ENCODE measurements at regions not wholly inside any gene's neighbourhood (a gene's known extent, or its start where the extent isn't known, plus 50 kb on each side); places are given as distances from the start of the nearest gene placed in this dataset.

DNA sequence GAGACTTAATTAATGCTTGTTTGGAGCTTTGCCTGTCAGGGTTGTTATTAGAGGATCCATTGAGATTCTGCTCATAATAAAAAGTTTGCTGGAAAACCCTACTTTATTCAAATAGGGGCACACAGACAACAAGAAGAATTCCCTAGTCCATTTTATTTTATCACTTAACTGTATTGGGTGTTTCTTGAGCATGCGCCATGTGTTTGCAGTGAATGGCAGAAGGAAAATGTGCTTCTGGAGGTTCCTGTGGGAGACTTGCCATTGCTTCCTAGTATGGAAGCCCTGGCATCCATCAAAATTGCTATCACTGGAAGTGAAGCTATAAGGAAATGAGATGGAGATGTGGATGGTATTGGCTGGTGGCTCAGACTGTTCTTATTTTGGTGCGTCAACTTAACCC lies 106.6 kb upstream of the GALNT18 start:
- TF ChIP-seq POLR2A (IDR thresholded peaks at IDR 0.05; ENCODE audit: low read length) (no peak), GATA1 (IDR thresholded peaks at IDR 0.05; ENCODE audit: low read depth, low read length) (no peak)

All from erythroblast (primary cell).